ENCODE measurements at regions not wholly inside any gene's neighbourhood (a gene's known extent, or its start where the extent isn't known, plus 50 kb on each side); places are given as distances from the start of the nearest gene placed in this dataset.

- Histone ChIP-seq H3K18ac (ENCODE audit: extremely low read depth, low read length) (no peak overlapping the region), H3K23ac (ENCODE audit: insufficient read length) (no peak overlapping the region), H4K20me1 (replicated peaks in 1 of 2; ENCODE audit: control insufficient read depth in 1 of 2, insufficient read depth in 2 of 2, low read length in 2 of 2) (peaks cover 0 to 13% of the 10 kb centered on the region in 2 experiments), H2BK5ac (ENCODE audit: low read depth, low read length) (no peak overlapping the region), H3K23me2 (ENCODE audit: low read depth, low read length) (peaks cover 15% of the 10 kb centered on the region; the same call in 1 of the 2 replicates), H4K8ac (ENCODE audit: extremely low read depth, insufficient read depth, low read length) (no peak overlapping the region), H3K27ac (ENCODE audit: low read depth, low read length) (no peak overlapping the region), H3K9ac (replicated peaks in 1 of 4; ENCODE audit: extremely low read depth in 1 of 4, low read depth in 3 of 4, low read length in 3 of 4) (no peak overlapping the region), H4K91ac (replicated peaks; ENCODE audit: insufficient read length, low read length) (no peak overlapping the region), H2AFZ (ENCODE audit: low read length) (peak overlapping the region; percentile 82; the same call in 1 of the 2 replicates), H3K27me3 (replicated peaks in 1 of 4; ENCODE audit: control insufficient read depth in 3 of 4, extremely low read depth in 1 of 4, insufficient read depth in 3 of 4, low read length in 3 of 4) (no peaks in the 10 kb centered on the region; a peak in 1 of 7 replicates), H2BK12ac (ENCODE audit: low read depth, low read length) (no peak overlapping the region), H3K9me3 (ENCODE audit: insufficient read depth in 2 of 2, low read depth in 1 of 2, low read length in 1 of 2) (peaks cover 5 to 11% of the 10 kb centered on the region in 2 experiments; a peak in 3 of 4 replicates), H3K4me3 (ENCODE audit: extremely low read depth in 1 of 4, insufficient read depth in 2 of 4, low read depth in 3 of 4, low read length in 4 of 4) (no peak overlapping the region), H2AK5ac (ENCODE audit: low read depth, low read length) (no peak overlapping the region), H3K79me1 (ENCODE audit: low read depth, low read length) (peaks cover 5% of the 10 kb centered on the region), H2BK15ac (ENCODE audit: low read length) (no peak overlapping the region), H3K36me3 (ENCODE audit: control insufficient read depth in 2 of 4, insufficient read depth in 4 of 4, low read length in 3 of 4) (no peaks in the 10 kb centered on the region), H3K4me2 (ENCODE audit: insufficient read depth in 1 of 2, low read depth in 2 of 2, low read length in 2 of 2) (no peak overlapping the region), H2BK20ac (ENCODE audit: low read length) (peak overlapping the region; percentile 2), H2BK120ac (replicated peaks; ENCODE audit: low read depth, low read length) (no peak overlapping the region), H3K79me2 (ENCODE audit: control insufficient read depth in 1 of 2, insufficient read depth in 2 of 2, low read length in 2 of 2) (no peaks in the 10 kb centered on the region), H3K4ac (replicated peaks; ENCODE audit: insufficient read length, low read depth, low read length) (no peak overlapping the region), H4K5ac (ENCODE audit: insufficient read length, low read depth, low read length) (no peak overlapping the region), H3K56ac (replicated peaks; ENCODE audit: insufficient read length, low read depth, low read length) (no peak overlapping the region), H3K4me1 (replicated peaks in 1 of 4; ENCODE audit: control insufficient read depth in 3 of 4, insufficient read depth in 4 of 4, low read length in 3 of 4) (peaks cover 3 to 10% (median 6%) of the 10 kb centered on the region in 4 experiments; a peak in 5 of 7 replicates), H3K14ac (ENCODE audit: insufficient read length) (no peak overlapping the region)
- DNase-seq (ENCODE audit: low read depth in 1 of 2, low spot score in 2 of 2): peak in 1 of 2 experiments; percentile 39
- ChIA-PET POLR2A (ENCODE audit: partially characterized antibody) (no interaction called here), CTCF (ENCODE audit: partially characterized antibody) (interaction anchor here (1.2 to 1.5 kb wide), 6 partner anchors 7 to 69 kb away, joined by 3 to 6 read pairs (median 4); no protein-coding TSS in a partner anchor)
- no peak for FAIRE-seq
- WGBS, 2 experiments (ENCODE audit: extremely low coverage in 1 of 2, insufficient coverage in 1 of 2, insufficient read length in 1 of 2, insufficient replicate concordance in 2 of 2, low coverage in 1 of 2, low lambda C conversion rate in 2 of 2, missing lambda C conversion rate in 1 of 2): 86% methylated on average over 16 of the region's 16 CpGs; no CpG with 5 or more reads in 1 of the 2 experiments
- TF ChIP-seq TAF1 (IDR thresholded peaks at IDR 0.05; ENCODE audit: low read depth, low read length) (no peak), SRF (IDR thresholded peaks at IDR 0.05; ENCODE audit: low read depth, low read length) (no peak), BCL11A (IDR thresholded peaks at IDR 0.05; ENCODE audit: low read depth in 2 of 2, low read length in 2 of 2) (no peak), RNF2 (IDR thresholded peaks at IDR 0.05; ENCODE audit: borderline replicate concordance, low read depth, low read length, missing control alignments, poor library complexity, severe bottlenecking) (no peak), GTF2F1 (IDR thresholded peaks at IDR 0.05; ENCODE audit: borderline replicate concordance, low read depth, low read length) (no peak), RAD21 (IDR thresholded peaks at IDR 0.05 in 1 of 2, conservative IDR thresholded peaks at IDR 0.05 in 1 of 2; ENCODE audit: low read depth in 2 of 2, low read length in 2 of 2) (no peak), CBX8 (IDR thresholded peaks at IDR 0.05; ENCODE audit: borderline replicate concordance, low read depth, low read length) (no peak), YY1 (IDR thresholded peaks at IDR 0.05; ENCODE audit: low read depth, low read length) (no peak), SAP30 (IDR thresholded peaks at IDR 0.05; ENCODE audit: insufficient read depth, insufficient replicate concordance, low read length) (no peak), SIX5 (IDR thresholded peaks at IDR 0.05; ENCODE audit: low read depth, low read length) (no peak), TCF12 (IDR thresholded peaks at IDR 0.05; ENCODE audit: low read depth, low read length) (no peak), BRCA1 (IDR thresholded peaks at IDR 0.05; ENCODE audit: low read depth, low read length) (no peak), ASH2L (IDR thresholded peaks at IDR 0.05; ENCODE audit: low read length) (no peak)
Measured at GRCh38 chr21:41581592-41582228, 73.8 kb upstream of the TMPRSS2 start.

All from H1 (cell line).